DMS 273 (cell line): ENCODE measurements at regions not wholly inside any gene's neighbourhood (a gene's known extent, or its start where the extent isn't known, plus 50 kb on each side); places are given as distances from the start of the nearest gene placed in this dataset.

ENCODE experiments used
- DNase-seq: peaks from one replicate; lab custom pipeline; 2025; ENCODE audit not compliant: unreplicated experiment; lab: John Stamatoyannopoulos, UW

DNA sequence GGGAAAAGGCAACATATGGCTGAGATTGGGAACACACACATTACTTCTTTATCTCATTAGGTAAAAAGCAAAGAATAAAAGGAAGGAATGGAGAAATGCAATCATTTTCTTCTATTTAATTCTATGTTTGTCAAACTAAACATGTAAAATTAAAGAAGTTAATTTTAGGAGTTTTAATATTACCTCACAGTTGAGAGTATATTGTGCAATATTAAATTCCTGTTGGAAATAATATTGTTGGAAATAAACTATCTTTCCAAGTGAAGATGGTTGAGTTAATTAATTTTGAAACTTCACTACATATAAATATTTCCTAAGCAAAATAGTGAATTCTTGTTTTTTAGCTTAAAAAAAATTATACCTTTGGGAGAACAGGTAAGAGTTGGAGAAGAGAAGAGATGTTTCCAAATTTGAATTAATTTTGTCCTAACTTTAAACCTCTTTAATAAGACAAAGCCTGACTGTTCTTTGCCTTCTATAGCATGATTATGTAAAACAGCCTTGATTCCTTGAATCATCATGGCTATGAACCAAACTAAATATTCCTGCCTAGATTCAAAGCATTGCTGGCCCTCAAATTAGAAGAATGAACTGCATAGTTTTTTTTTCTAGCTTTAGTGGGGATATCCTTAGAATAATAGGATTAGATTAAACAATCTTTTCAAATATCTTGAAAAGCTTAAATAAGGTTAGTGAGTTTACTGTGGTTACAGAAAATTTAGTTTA lies 1349.1 kb upstream of the ADGRB3 start:
- no peak for DNase-seq

GRCh38 chr6:67277312-67277711 lies 1357.8 kb upstream of the ADGRB3 start:
- DNase-seq, result no peak

GRCh38 chr6:67265996-67266921 lies 1368.8 kb upstream of the ADGRB3 start:
- DNase-seq, result no peak

DNA sequence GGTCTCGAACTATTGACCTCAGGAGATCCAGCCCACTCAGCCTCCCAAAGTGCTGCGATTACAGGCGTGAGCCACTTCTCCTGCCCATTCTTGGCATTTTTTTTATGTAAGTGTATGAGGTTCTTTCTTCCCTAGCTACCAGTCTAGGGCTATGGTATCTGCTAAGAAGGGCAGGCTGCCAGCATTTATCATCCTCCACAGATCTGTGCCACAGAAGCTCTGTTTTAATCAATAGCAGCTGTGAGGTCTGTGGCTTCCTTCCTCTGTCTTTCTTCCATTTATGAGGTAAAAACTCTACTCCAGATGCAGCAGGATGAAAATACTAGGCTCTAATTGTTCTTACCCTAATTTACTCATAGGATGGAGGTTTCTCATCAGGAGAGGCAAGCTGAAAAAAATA lies 1382.4 kb upstream of the ADGRB3 start:
- DNase-seq, result no peak

GRCh38 chr6:67248077-67248476 lies 1387.0 kb upstream of the ADGRB3 start:
- DNase-seq, result no peak

DNA sequence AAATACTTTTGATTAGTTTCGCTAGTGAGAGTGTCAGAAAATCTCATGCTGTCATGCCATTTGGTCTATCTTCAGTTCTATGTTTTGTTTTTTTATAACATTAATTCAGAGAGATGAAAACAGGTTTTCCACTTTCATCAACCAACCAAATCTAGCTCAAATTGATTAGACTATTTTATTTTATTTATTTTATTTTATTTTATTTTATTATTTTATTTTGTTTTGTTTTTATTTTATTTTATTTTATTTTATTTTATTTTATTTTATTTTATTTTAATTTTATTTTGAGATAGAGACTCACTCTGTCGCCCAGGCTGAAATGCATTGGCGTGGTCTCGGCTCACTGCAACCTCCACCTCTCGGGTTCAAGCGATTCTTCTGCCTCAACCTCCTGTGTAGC lies 1391.0 kb upstream of the ADGRB3 start:
- no peak for DNase-seq

DNA sequence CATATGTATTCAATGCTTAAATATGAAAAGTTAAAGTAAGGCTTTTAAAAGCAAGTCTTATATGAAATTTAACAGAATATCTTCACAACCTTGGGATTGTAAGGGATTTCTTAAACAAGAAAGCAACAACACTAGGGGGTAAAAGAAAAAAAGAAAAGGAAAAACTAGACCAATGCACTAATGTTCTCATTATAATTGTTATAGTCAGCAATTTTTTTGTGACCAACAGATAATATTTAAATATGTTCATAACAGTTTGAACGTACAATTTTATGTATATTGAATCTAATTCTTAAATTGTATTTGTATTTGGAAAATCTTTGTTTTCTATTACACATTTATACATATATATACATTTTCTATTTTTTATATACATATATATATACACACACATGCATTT lies 1397.8 kb upstream of the ADGRB3 start:
- no peak for DNase-seq

GRCh38 chr6:67231092-67231491 lies 1404.0 kb upstream of the ADGRB3 start:
- no peak for DNase-seq

DNA sequence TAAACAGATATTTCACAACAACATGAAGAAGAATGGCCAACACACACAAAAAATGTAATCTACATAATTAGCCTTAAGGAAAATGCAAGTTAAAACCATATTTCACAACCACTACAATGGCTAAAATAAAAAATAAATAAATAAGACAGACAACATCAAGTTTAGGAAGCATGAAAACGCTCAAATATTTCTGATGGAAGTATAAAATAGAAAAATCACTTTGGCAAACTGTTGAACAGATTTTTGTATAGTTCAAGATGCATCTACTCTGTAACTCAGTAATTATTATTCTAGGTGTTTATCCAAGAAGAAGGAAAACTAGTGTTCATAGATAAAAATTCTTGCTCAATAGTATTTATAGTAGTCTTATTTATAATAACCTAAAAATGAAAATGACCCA lies 1410.1 kb upstream of the ADGRB3 start:
- DNase-seq, result no peak

DNA sequence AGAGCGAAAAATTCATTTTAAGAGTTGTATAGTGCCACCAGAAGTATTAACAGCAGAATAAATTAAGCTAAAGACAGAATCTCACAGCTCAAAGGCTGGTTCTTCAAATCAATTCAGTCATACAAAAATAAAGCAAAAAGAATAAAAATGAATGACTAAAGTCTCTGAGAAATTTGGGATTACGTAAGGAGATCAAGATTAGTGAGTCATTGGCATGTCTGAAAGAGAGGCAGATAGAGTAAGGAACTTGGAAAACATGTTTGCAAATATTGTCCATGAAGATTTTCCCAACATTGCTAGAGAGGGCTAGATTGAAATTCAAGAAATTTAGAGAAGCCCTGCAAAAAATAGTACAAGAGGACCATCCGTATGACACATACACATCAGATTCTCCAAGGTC lies 1413.9 kb upstream of the ADGRB3 start:
- DNase-seq, result no peak

GRCh38 chr6:67219346-67219745 lies 1415.7 kb upstream of the ADGRB3 start:
- DNase-seq, result no peak

GRCh38 chr6:67212584-67212983 lies 1422.5 kb upstream of the ADGRB3 start:
- DNase-seq, result no peak

- no peak for DNase-seq
Measured at GRCh38 chr6:67210450-67210849, 1424.6 kb upstream of the ADGRB3 start.

DNA sequence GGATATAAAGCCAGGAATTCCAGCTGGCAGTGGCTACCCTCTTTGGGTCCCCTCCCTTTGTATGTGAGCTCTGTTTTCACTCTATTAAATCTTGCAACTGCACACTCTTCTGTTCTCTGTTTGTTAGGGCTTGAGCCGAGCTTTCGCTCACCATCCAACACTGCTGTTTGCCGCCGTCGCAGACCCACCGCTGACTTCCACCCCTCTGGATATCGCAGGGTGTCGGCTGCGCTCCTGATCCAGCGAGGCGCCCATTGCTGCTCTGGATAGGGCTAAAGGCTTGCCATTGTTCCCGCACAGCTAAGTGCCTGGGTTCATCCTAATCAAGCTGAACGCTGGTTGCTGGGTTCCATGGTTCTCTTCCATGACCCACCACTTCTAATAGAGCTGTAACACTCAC lies 1433.5 kb upstream of the ADGRB3 start:
- DNase-seq, result no peak

- no peak for DNase-seq
Measured at GRCh38 chr6:67200626-67201403, 1434.3 kb upstream of the ADGRB3 start.

DNA sequence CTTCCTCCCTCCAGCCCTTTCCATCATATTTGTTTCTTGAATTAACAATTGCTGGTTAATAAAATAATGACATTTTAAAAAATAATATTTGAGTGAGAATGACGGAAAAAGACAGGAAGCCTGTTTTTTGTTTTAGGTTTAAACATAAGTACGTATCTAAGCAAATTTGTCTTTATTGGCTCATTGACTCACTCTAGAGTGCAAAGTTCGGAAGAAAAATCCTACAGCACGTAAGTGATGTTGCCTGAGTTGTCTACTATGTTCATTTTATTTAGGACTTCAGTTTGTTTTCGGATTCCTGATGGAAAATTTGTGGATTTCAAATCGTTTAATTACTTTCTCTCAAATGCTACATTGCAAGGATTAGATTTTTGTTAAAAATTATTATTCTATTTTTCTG lies 1435.7 kb upstream of the ADGRB3 start:
- DNase-seq, result no peak

DNA sequence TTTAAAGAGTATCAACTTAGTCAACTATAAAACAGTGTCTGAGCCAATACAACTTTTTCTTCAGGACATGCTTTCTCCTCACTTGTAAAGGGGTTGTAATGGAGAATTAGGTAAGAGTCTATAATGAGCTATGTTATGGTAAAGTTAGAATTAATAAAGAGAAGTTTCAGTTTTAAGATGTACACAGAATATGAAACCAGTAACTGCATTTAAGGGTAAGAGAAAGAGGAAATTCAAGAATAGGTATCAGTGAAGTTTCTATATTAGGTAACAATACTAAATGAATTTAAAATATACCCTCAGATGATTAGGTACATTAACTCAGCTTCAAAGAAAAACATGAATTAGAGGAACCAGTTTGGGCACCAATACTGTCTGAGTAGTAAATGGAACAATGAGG lies 1444.3 kb upstream of the ADGRB3 start:
- no peak for DNase-seq

DNA sequence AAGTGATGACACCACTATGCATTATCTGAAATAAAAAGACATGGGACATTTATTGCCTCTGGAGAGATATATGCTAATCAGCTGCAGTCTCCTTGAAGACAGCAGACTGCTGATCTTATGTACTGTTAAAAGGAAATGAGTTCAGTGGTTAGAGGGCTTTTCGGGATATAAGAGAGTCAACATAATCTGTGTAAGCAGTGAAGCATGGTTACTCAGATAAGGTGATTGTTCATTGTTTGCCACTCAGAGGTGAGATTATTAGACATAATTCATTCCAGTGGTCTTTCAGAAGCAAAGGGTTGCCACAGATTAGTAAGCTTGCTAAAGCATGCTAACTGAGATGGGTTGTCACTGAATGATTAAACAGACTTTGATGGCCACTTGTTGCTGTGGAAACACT lies 1450.7 kb upstream of the ADGRB3 start:
- no peak for DNase-seq

- DNase-seq, result no peak
Measured at GRCh38 chr6:67175101-67175500, 1460.0 kb upstream of the ADGRB3 start.

- DNase-seq, result no peak
Measured at GRCh38 chr6:67165606-67166005, 1458.6 kb upstream of the EYS start.

DNA sequence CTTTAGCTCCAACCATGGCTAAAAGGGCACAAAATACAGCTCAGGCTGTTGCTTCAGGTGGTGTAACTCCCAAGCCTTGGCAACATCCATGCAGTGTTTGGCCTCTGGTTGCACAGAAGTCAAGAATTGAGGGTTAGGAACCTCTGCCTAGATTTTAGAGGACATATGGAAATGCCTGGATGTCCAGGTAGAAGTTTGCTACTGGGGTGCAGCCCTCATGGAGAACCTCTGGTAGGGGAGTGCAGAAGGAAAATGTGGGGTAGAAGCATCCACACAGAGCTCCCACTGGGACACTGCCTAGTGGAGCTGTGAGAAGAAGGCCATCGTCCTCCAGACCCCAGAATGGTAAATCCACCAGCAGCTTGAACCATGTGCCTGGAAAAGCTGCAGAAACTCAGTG lies 1453.8 kb upstream of the EYS start:
- DNase-seq, result no peak

GRCh38 chr6:67141005-67141404 lies 1434.0 kb upstream of the EYS start:
- DNase-seq, result no peak
